HG03342 (cell line): ENCODE measurements at regions not wholly inside any gene's neighbourhood (a gene's known extent, or its start where the extent isn't known, plus 50 kb on each side); places are given as distances from the start of the nearest gene placed in this dataset.

ENCODE experiments used
- ATAC-seq: cut with Tn5 transposase; IDR thresholded peaks from one replicate; pipeline ENCODE4 v1.9.1; 2021; ENCODE audit warnings: mild to moderate bottlenecking, moderate library complexity; ENCODE audit not compliant: unreplicated experiment

DNA sequence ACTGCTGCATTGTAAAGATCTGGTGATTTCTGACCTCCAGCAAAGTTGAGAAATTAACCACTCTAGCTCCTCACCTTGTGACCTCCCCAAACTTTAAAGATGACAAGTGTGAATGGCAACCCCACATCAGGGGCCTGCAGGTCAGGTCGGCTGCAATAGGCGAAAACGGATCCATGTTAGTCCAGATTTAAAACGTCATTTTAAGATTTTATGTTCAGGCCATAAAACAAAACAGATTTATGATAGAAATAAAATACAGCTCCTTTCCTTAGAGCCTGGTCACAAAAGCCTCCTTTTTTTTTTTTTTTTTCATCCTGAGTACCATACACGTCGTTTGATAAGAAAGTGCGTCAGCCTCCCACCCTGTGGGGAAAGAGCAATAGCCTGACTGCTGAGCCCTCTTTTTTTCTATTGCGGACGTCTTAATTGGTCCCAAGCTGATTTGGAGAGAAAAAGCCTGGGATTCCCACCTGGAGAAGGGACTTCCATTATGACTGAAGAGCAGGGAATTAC, 519.2 kb upstream of the NOX3 start:
- ATAC-seq: no peak

DNA sequence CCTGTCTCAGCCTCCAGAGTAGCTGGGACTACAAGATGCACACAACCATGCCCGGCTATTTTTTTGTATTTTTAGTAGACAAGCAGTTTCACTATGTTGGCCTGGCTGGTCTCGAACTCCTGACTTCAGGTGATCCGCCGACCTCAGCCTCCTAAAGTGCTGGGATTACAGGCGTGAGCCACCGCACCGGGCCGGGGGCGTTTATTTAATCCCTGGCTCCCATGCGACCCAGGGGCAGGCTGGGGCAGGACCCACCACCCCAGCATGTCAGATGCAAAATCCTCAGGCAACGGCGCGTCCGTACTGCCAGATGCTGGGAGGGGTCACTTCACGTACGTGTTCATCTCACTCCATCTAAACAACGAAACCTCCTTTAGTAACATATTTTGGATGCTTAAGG, 518.7 kb upstream of the NOX3 start:
- no peak for ATAC-seq

DNA sequence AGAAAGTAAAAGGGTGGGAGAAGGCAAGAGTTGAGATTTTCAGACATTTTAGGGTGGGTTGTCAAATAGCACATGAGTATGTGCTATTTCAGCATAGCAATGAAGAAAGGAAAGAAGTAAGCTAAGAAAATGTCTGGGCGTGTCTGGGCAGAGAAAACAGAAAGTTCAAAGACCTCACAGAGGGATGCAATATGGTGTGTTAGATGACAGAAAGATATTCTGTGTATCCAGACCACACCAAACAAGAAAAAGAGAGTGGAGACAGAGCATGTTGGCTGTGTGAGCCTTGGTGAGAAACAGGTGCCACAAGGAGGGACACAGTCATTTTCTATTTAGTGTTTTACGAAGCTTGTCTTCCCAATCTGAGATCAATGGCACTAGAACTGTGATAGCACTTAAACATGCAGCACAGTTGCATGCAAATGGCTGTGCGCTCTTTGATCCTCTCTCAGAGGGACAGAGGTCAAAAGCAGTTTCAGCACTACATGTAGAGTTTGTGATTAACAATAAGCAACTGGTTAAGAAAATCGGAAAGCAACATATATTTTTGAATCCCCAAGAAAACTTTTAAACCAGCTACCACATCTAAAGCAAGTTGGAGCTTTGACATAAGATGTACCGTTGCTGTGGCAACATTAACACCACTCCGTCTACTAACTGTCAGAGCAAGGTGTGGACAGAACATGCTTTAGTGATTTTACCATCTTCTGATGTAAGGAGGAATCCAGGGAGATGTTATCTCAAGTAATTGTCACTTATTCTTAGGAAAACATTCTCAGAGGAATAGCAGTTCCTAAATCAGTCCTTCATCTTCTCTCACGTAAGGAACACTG, 515.5 kb upstream of the NOX3 start:
- no peak for ATAC-seq

DNA sequence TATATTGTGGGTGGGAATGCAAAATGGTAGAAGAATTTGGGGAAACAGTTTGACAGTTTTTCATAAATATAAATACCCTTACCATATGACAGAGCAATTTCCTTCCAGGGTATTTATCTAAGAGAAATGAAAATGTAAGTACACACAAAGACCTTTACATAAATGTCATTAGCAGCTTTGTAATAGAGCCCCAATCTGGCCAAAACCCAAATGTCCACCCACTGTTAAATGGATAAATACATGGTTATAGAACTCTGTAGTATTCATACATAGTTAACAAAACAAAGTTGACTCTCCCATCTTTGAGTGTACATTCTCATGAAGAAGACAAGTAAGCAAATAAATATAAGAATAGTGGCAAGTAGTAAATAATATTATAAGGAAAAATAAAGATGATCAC, 514.8 kb upstream of the NOX3 start:
- no peak for ATAC-seq

DNA sequence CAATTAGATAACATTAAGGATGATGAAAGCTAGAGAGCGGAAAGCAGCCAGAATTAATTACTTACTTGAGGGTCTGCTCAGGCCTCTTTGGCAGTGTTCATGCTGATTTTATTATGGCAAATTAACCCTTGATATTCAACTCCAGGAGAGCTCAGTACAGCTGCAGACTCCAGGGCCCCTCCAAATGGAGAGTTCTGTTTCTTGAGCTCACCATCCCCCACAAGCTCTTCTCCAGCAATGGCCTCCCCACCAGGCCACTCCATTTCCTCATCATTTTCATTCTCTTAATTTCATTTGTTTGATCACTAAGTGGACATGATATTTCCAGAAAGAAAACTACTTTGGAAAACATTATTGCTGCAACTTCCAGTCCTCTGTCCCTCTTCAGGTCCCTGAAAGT, 513.3 kb upstream of the NOX3 start:
- no peak for ATAC-seq

DNA sequence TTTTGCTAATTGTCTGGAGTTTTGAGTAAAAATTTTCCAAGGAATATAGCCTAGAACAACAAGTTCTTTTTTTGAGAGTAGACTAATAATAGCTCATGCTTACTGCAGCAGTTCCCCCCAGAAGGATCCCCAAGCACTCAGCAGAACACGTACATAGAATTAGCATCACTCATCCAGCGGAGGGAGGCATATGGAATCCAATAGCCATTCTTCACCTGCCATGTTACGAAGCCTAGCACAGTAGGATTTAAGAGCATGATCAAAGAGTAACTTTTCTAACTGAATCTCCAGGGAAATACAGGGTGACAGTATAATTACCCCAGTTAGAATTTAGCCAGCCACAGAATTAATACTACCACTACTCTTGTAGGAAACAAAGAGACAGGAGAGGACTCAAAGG, 511.7 kb upstream of the NOX3 start:
- no peak for ATAC-seq

DNA sequence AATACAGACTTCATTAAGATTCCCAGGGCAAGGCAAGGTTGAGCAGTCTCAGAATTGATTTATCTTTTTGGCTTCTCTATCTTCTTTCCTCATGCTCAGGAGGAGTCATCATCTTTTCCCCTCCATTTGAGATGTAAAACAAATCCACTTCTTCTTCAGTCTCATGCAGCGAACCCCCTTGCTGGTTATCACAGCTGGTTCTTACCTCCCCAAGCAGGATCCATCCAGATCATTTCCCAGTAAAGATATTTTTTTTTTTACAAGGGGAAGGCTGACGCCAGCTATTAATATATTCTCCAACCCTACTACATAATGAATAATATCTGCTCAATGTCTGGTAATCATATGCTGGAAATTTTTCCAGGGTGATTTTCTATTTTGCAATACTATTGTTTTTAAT, 508.9 kb upstream of the NOX3 start:
- no peak for ATAC-seq

DNA sequence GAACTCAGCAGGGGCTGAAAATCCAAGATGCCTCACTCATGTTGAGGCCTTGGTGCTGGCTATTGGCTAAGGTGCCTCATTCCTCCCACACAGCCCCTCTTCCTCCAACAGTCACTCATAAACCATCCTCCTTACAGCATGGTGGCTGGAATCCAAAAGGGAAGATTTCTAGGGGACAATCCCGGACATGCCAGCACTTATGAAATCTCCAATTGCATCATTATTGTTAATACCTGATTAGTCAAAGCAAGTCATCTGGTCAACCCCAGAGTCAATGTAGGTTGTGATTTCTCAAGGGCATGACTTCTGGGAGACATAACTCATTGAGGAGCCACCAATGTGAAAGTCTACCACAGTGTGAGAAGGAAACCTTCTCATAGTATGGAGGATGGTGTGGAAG, 506.6 kb upstream of the NOX3 start:
- no peak for ATAC-seq

DNA sequence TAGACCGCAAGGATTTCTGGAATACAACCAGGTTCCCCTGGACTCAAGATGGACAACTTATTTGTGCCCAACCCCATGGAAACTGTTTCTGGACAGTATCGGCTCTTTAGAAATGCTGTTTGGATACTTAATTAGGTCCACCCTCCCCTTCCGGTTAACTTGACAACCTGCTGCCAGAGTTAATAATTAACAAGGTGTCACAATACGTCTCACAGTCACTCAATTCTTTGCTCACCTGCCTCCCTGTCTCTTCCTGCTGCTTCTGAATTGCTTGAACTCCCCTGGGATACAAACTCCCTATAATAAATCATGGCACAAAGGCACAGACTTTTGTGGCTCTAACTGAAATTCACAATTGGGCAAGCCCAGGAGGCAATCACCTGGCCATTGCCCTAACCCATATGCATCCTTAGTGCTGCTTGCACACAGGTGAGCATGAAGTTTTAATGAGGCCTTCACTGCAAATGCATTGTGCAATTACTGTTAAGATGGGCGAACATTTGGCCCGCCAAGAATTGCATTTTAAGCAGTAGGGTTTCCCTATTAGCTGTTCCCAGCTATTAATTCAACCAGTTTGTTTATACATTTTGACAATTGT, 504.4 kb upstream of the NOX3 start:
- ATAC-seq: no peak

DNA sequence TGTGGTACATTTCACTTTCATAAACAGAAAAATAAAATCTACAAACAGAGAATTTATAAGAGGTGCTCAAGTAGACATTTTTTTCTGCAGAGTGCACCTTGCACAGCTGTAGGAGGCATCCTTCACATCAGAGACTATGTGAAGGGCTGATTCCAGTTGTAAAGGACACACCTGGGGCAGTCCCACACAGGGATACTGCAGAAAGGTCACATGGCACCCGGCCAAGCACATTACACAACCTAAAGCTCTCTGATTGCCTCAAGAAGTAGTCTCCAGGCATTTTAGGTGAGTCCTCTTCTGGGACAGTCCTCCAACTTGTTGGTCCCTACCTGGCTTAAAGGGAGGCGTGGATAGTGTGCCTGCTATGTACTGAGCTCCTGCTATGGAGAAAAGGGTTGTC, 502.9 kb upstream of the NOX3 start:
- ATAC-seq: no peak

DNA sequence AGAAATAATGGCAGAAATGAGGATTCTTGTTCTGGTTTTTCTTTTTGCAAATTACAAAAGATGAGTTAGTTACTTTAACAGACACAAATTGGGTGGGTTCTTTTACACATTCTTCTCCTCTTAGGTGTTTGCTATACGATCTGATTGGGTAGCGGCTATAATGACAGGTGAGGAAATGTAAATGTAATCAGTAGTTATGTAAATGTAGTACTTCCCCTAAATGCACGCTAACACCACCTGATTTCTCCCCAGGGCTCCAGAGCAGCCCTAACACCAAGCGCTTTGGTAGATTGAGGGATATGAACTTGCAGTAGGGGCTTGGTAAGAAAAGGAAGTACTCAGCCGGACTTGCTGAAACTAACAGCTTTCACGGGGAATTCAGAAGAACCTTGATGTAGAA, 499.4 kb upstream of the NOX3 start:
- no peak for ATAC-seq

DNA sequence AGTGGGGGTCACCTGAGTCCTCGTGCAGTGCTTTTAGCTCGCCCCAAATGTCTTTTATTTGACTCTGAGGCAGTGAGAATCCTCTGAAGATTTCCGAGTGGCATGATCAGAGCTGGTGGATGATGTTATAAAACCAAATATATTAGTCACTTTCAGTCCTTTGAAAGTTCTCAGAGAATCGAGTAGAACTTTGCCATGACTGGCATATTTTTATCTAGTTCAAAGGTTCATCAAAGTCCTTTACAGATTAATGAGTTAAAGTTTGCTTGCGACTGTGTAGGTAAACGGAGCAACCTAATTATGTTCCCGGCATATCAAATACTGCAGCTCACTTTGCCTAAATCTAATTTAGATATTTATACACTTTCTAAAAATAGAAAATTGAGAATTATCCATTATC, 498.5 kb upstream of the NOX3 start:
- no peak for ATAC-seq

DNA sequence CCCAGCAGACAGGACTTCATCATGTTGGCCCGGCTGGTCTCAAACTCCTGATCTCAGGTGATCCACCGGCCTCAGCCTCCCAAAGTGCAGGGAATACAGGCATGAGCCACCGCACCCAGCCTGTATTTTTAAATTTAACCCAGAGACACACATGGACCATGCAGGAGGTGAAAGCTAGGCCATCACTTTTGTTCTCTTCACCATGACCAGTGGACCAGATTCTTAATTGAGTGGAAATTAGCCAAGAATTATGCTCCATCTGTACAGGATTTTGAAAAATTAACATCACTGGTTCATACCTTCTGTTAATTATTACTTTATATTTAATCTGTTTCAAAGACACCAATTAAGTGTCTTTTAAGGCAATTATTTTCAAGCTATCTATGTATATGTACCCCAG, 493.6 kb upstream of the NOX3 start:
- ATAC-seq: no peak

DNA sequence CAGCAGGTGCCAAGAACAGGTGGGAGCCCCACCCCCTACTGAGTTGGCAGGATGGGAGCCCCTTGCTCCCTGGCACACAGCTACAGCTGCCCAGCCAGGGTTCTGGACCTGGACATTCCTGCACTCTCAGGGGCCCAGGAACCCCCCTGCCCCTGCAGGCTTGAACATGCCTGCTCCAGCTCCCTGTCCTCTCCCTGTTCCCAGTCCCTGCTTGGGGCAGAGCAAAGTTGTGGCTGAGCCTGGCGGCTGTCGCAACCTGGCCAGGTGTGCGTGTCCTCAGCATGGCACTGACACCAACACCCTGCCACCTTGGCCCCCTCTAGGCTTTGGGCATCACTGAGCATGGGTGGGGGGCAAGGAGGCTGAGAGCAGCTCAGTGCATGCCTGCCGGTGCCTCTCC, 491.2 kb upstream of the NOX3 start:
- no peak for ATAC-seq

DNA sequence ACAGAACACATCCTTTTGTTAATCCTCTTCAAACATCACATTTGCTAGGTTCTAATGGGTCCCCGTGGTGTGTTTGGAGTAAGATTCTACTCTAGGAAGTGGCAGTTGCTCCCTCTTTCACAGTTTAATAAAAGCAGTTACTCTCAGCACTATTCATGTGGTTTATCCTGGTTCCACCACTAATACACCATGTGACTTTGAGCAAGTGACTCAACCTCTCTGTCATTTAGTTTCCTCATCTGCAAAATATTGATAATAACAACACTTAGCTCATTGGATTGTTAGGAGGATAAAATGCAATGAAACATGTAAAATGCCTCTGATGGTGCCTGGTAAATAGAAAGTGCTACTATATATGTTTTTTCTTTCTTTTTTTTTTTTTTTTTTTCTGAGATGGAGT, 488.0 kb upstream of the NOX3 start:
- no peak for ATAC-seq

DNA sequence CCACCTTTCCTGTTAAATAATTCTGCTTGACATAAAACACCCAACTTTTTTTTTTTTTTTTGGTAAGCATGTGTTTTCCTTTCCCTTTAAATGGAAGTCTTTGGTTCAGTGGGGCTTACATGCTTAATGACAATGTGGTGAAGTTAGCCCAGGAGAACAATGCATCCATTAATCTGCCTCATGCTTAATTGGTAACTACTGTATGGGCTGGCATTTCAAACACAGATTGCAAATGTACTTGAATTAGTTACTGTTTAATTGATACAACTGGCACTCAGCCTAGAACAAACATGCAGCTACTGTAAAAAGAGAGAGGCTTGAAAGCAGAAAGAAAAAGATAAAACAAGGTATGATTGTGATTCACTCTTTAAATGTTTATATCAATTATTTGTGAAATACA, 483.6 kb upstream of the NOX3 start:
- no peak for ATAC-seq

DNA sequence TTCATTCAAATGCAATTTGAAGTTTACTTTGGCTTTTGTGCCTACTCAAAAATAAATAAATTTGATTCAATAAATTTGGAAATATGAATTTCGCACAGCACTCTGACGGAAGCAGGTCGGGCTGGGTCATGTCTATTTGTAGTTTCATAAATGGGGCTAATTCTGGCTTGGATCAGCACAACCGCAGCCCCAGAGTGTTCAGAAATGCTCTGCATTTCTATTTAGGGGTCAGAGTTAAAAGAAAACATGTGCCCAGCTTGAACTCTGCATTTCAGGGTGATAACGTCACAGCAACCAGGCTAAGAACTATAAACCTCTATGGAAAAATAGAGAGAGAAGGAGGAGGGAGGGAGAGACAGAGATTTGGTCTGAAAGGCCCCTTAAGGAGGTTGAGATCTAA, 480.9 kb upstream of the NOX3 start:
- ATAC-seq: no peak

DNA sequence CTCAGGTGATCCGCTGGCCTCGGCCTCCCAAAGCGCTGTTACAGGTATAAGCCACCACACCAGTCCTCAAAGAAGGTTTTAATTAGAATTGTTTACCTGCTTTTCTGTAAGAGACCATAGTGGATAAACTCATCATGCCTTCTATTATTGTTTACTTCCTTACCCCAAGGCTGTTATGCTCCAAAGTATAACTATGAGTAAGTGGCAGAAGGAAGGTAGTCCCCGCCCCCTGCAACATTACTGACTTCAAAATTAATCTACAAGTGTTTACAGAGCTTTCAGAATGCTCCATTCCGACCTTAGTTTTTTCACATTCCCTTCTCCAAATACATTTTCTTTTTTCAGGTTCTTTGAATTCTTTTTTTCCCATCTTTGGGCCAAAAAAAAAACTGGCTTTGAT, 480.5 kb upstream of the NOX3 start:
- no peak for ATAC-seq

DNA sequence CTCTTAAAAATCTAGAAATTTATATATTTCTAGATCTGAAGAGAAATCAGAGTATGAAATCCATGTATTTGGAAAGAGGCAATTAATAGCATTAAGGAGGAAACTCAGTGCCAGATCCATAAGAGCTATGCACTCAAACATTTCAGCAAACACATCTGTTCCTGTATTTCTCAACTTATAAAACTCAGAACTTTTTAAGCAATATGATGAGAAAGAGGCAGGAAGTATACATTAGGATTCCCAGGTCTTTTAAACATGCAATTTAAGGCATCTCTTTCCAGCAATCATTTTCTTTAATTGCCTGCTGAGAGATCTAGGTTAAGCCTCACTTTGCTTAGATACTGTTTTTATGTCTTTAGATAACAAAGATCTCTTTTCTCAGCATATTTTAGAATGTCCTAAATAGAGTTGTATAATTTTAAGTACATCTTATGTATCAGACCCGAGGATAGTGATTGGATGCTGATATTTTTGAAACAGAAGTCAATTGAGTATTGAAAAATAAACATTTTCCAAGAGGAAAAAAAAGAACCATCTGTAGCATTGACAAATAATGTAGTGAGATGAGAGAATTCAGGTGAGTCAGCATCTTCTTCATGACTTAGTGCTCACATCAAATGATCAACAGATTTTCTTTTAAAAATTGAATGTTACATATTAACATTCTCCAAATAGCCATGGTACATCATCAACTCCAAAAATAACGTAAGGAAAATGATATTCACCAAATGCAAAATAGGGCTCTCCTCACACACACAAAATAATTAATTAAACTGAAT, 461.4 kb upstream of the NOX3 start:
- no peak for ATAC-seq

DNA sequence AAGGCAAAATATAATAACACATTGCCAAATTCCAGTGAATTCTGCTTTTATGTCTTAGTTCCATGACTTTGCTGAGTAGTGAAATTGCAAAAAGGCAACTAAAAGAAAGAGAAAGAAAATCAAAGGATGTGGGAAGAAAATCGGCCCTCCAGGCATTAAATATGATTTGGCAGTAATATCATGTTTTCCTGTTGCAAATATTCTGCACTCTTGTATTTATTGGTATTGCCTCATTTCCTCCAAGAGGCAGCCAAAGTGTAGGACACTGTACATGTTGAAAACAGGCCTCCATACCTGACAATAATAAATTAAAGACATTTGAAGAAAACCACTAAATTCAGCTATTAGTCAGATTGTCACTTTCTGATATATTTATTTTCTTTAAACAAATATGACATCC, 460.0 kb upstream of the NOX3 start:
- no peak for ATAC-seq

DNA sequence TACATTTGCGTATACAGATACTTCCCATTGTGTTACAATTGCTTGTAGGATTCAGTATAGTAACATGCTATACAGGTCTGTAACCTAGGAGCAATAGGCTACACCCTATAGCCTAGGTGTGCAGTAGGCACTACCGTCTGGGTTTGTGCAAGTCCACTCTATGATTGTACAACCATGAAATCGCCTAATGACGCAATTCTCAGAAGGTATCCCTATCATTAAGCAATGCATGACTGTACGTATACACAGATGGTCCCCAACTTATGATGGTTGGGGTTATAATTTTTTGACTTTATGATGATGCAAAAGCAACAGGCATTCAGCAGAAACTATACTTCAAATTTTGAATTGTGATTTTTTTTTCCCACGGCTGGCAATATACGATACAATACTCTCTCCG, 458.2 kb upstream of the NOX3 start:
- ATAC-seq: no peak

DNA sequence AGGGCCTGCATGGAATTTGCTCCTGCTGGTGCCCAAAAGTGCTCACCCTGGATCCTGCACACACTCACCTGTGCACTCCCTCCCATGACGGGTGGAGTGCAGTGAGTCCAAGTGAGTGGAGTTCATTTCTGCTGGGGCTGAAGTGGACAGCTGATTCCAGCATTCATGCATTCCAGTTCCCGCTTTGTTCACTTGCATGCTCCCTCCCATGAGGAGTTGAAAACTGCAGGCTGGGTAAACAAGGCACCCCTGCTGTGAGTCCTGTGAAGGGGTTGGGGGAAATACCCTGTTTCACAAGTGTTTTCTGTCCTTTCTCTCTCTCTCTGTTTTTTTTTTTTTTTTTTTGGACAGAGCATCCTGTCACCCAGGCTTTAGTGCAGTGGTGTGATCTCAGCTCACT, 454.1 kb upstream of the NOX3 start:
- ATAC-seq: no peak
